Psoas muscle (tissue), 7 donors: ENCODE measurements at regions not wholly inside any gene's neighbourhood (a gene's known extent, or its start where the extent isn't known, plus 50 kb on each side); places are given as distances from the start of the nearest gene placed in this dataset.

Experiments used
- ATAC-seq, 4 donors: fragments of 200-7000 bp; cut with Tn5 transposase; one replicate each; pipeline ENCODE4 v1.9.1; 2020; ENCODE audit warnings: moderate library complexity in 3 of 4, mild to moderate bottlenecking in 2 of 4
- DNase-seq, 2 donors: peaks; one replicate each; pipeline ENCODE4 v3.0.0-alpha.2; 2020
- H3K27ac ChIP-seq: fragments of 200-600 bp; one replicate; pipeline ENCODE4 v1.8.0; 2022
- H3K27me3 ChIP-seq, 3 donors: fragments of 200-600 bp in 1 of 3; one replicate each; pipeline versions ENCODE4 v1.6.1 to v1.8.0; 2013 to 2022; ENCODE audit warnings: low read length in 2 of 3, mild to moderate bottlenecking in 2 of 3, moderate library complexity in 1 of 3; ENCODE audit not compliant: insufficient read depth in 3 of 3
- H3K36me3 ChIP-seq, 2 donors: fragments of 200-600 bp in 1 of 2; one replicate each; pipeline versions ENCODE4 v1.6.1 to v1.8.0; 2013 to 2022; ENCODE audit warnings: low read depth in 1 of 2, mild to moderate bottlenecking in 1 of 2, moderate library complexity in 1 of 2; ENCODE audit not compliant: insufficient read depth in 1 of 2
- H3K4me1 ChIP-seq: fragments of 200-600 bp; one replicate; pipeline ENCODE4 v1.8.0; 2022
- H3K4me3 ChIP-seq: fragments of 200-600 bp; one replicate; pipeline ENCODE4 v1.8.0; 2022; ENCODE audit warnings: mild to moderate bottlenecking
- H3K9me3 ChIP-seq: fragments of 200-600 bp; one replicate; pipeline ENCODE4 v1.8.0; 2022
- CTCF ChIP-seq: fragments of 200-600 bp; IDR thresholded peaks from one replicate; pipeline ENCODE4 v1.8.0; 2022; ENCODE audit warnings: antibody characterized with exemption
- WGBS, 3 donors: extraction: QIAGEN DNeasy Blood & Tissue Kit; methylation state at CpG; one replicate each; pipeline versions ENCODE4 v1.1.6 to v1.1.7; 2013; 5-methylcytosine and 5-hydroxymethylcytosine counted together
- intact Hi-C, 2 donors: fragments of 100-400 bp; cut with DNase I; formaldehyde crosslinking; loops; one replicate each; pipeline versions ENCODE4 v1.11.0 to v1.14.2; 2022
- donor health status: healthy with polysubstance abuse.
- donor health status: DM: no; HTN: no; CAD: no; lungs with moderate emphysema.
- donor health status: Bipolar disorder and iron deficiency.
- donor health status: healthy.
- donor health status: DM: yes; HTN: yes; CAD: no.
- donor health status: DM: no; HTN: no; CAD: no.
- donor health status: DM: yes; HTN: yes; CAD: no.

- no peak for TF ChIP-seq CTCF
- H3K27me3 ChIP-seq = peaks cover 0 to 11% (median 3%) of the 10 kb centered on the region in 3 donors
- intact Hi-C loops = no loop called here
- H3K4me3 ChIP-seq = no peak overlapping the region
- 50 to 57% (median 54%) methylated on average over 5 of the region's 5 CpGs for WGBS, 3 donors
- ATAC-seq (no peak), DNase-seq (no peak)
- no peak overlapping the region for H3K27ac ChIP-seq
- no peaks in the 10 kb centered on the region for H3K4me1 ChIP-seq
- no peaks in the 10 kb centered on the region for H3K9me3 ChIP-seq
- no peaks in the 10 kb centered on the region for H3K36me3 ChIP-seq
These were observed 373.7 kb upstream of the C1orf174 start for GRCh38 chr1:4273747-4274146.

- ATAC-seq = no peak
- no peaks in the 10 kb centered on the region for H3K9me3 ChIP-seq
- no peaks in the 10 kb centered on the region for H3K4me1 ChIP-seq
- H3K4me3 ChIP-seq = no peak overlapping the region
- no peak overlapping the region for H3K27ac ChIP-seq
- no peak for DNase-seq
- H3K27me3 ChIP-seq = peaks cover 0 to 11% (median 3%) of the 10 kb centered on the region in 3 donors
- 86 to 90% (median 86%) methylated on average over 9 of the region's 9 CpGs for WGBS, 3 donors
- no peaks in the 10 kb centered on the region for H3K36me3 ChIP-seq
- intact Hi-C loops = no loop called here
- no peak for TF ChIP-seq CTCF
These were observed 375.0 kb upstream of the C1orf174 start for GRCh38 chr1:4275083-4275482.

GRCh38 chr1:4276238-4276637 lies 376.2 kb upstream of the C1orf174 start:
- intact Hi-C loops = no loop called here
- Histone ChIP-seq H3K4me1 (no peaks in the 10 kb centered on the region), H3K4me3 (no peak overlapping the region), H3K36me3 (no peaks in the 10 kb centered on the region), H3K9me3 (no peaks in the 10 kb centered on the region), H3K27me3 (peaks cover 0 to 11% (median 6%) of the 10 kb centered on the region in 3 donors), H3K27ac (no peak overlapping the region)
- 20 to 25% (median 23%) methylated on average over 5 of the region's 5 CpGs for WGBS, 3 donors
- no peak for ATAC-seq
- DNase-seq = no peak
- TF ChIP-seq CTCF = no peak

- 53 to 67% (median 57%) methylated on average over 2 of the region's 2 CpGs for WGBS, 3 donors
- Histone ChIP-seq H3K9me3 (no peaks in the 10 kb centered on the region), H3K27me3 (peaks cover 0 to 11% (median 6%) of the 10 kb centered on the region in 3 donors), H3K27ac (no peak overlapping the region), H3K4me3 (no peak overlapping the region), H3K36me3 (no peaks in the 10 kb centered on the region), H3K4me1 (no peaks in the 10 kb centered on the region)
- no peak for DNase-seq
- intact Hi-C loops = no loop called here
- ATAC-seq = no peak
- no peak for TF ChIP-seq CTCF
These were observed 376.8 kb upstream of the AJAP1 start for GRCh38 chr1:4277598-4277997.

- H3K27ac ChIP-seq = no peak overlapping the region
- H3K4me1 ChIP-seq = no peaks in the 10 kb centered on the region
- no peak for TF ChIP-seq CTCF
- H3K36me3 ChIP-seq = no peaks in the 10 kb centered on the region
- H3K4me3 ChIP-seq = no peak overlapping the region
- H3K27me3 ChIP-seq = peaks cover 0 to 3% (median 0%) of the 10 kb centered on the region in 3 donors
- WGBS, 3 donors = 76 to 81% (median 79%) methylated on average over 3 of the region's 3 CpGs
- H3K9me3 ChIP-seq = no peaks in the 10 kb centered on the region
- no peak for ATAC-seq
- intact Hi-C loops = no loop called here
- no peak for DNase-seq
These were observed 369.4 kb upstream of the AJAP1 start for GRCh38 chr1:4284976-4285375.
